GM21786 (cell line): ENCODE measurements at regions not wholly inside any gene's neighbourhood (a gene's known extent, or its start where the extent isn't known, plus 50 kb on each side); places are given as distances from the start of the nearest gene placed in this dataset.
A peak's percentile ranks its signal among the peaks of the same experiment; 100 is the strongest.

ENCODE experiments used
- ATAC-seq: cut with Tn5 transposase; IDR thresholded peaks from one replicate; pipeline ENCODE4 v1.9.1; 2021; ENCODE audit not compliant: unreplicated experiment

GRCh38 chr11:30089921-30090320, 73.1 kb upstream of the KCNA4 start:
- no peak for ATAC-seq

- no peak for ATAC-seq
Measured at GRCh38 chr11:30091246-30091645, 74.4 kb upstream of the KCNA4 start.

GRCh38 chr11:30091737-30092136, 74.9 kb upstream of the KCNA4 start:
- no peak for ATAC-seq

GRCh38 chr11:30092518-30092917, 75.7 kb upstream of the KCNA4 start:
- ATAC-seq = no peak

- ATAC-seq = no peak
Measured at GRCh38 chr11:30100495-30100894, 83.7 kb upstream of the KCNA4 start.

- ATAC-seq = no peak
Measured at GRCh38 chr11:30106222-30107181, 89.7 kb upstream of the KCNA4 start.

- ATAC-seq = no peak
Measured at GRCh38 chr11:30107899-30108298, 91.1 kb upstream of the KCNA4 start.

- ATAC-seq = no peak
Measured at GRCh38 chr11:30109774-30110173, 92.9 kb upstream of the KCNA4 start.

GRCh38 chr11:30110691-30111090, 93.9 kb upstream of the KCNA4 start:
- no peak for ATAC-seq

- ATAC-seq = no peak
Measured at GRCh38 chr11:30111786-30112185, 95.0 kb upstream of the KCNA4 start.

- ATAC-seq = no peak
Measured at GRCh38 chr11:30113326-30113898, 96.6 kb upstream of the KCNA4 start.

GRCh38 chr11:30116512-30116911, 99.7 kb upstream of the KCNA4 start:
- no peak for ATAC-seq

- no peak for ATAC-seq
Measured at GRCh38 chr11:30120045-30120589, 103.3 kb upstream of the KCNA4 start.

GRCh38 chr11:30125456-30125855, 105.4 kb upstream of the FSHB start:
- ATAC-seq = no peak

- ATAC-seq = no peak
Measured at GRCh38 chr11:30128269-30128932, 102.4 kb upstream of the FSHB start.

GRCh38 chr11:30131535-30131934, 99.3 kb upstream of the FSHB start:
- ATAC-seq = no peak

- ATAC-seq = no peak
Measured at GRCh38 chr11:30133281-30133680, 97.5 kb upstream of the FSHB start.

- ATAC-seq = peak; percentile 83
Measured at GRCh38 chr11:30143098-30143705, 87.6 kb upstream of the FSHB start.

GRCh38 chr11:30147293-30147692, 83.5 kb upstream of the FSHB start:
- no peak for ATAC-seq

- ATAC-seq = no peak
Measured at GRCh38 chr11:30149998-30150397, 80.8 kb upstream of the FSHB start.

GRCh38 chr11:30150425-30150824, 80.4 kb upstream of the FSHB start:
- ATAC-seq = no peak
